NCI-H2196 treated with DMSO at 0.1 percent for 48 hours (cell line): ENCODE measurements at regions not wholly inside any gene's neighbourhood (a gene's known extent, or its start where the extent isn't known, plus 50 kb on each side); places are given as distances from the start of the nearest gene placed in this dataset.

Experiments used
- DNase-seq: peaks from one replicate; lab custom pipeline; 2025; ENCODE audit not compliant: unreplicated experiment; lab: John Stamatoyannopoulos, UW

GRCh38 chr20:53838311-53838868 is 232.0 kb downstream of the BCAS1 start:
- DNase-seq: no peak

GRCh38 chr20:53837126-53837826 is 233.1 kb downstream of the BCAS1 start:
- DNase-seq: no peak

GRCh38 chr20:53834749-53835148 is 235.6 kb downstream of the BCAS1 start:
- DNase-seq: no peak

DNA sequence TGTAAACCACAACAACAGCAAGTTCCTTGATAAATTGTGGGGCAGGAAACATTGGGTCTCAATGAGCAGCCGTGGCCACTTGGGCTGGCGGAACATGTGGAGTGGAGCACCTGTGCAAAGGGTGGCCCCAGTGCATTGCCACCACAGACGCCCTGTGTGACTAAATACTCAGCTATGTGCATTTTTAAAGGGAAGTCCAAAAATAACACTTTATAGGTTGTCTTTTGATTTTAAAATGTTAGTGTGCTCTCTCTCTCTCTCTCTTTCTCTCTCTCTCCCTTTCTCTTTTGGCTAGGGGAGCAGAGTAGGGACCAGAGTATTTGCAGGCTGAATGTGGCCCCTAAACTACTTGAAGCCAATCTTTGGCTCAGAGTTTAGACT is 236.3 kb downstream of the BCAS1 start:
- DNase-seq: no peak

- DNase-seq: no peak
Measured at GRCh38 chr20:53833333-53834061, 236.9 kb downstream of the BCAS1 start.

- no peak for DNase-seq
Measured at GRCh38 chr20:53832499-53832898, 237.9 kb downstream of the BCAS1 start.

- no peak for DNase-seq
Measured at GRCh38 chr20:53831812-53832211, 238.2 kb upstream of the ZNF217 start.

- DNase-seq: no peak
Measured at GRCh38 chr20:53831228-53831627, 237.6 kb upstream of the ZNF217 start.

DNA sequence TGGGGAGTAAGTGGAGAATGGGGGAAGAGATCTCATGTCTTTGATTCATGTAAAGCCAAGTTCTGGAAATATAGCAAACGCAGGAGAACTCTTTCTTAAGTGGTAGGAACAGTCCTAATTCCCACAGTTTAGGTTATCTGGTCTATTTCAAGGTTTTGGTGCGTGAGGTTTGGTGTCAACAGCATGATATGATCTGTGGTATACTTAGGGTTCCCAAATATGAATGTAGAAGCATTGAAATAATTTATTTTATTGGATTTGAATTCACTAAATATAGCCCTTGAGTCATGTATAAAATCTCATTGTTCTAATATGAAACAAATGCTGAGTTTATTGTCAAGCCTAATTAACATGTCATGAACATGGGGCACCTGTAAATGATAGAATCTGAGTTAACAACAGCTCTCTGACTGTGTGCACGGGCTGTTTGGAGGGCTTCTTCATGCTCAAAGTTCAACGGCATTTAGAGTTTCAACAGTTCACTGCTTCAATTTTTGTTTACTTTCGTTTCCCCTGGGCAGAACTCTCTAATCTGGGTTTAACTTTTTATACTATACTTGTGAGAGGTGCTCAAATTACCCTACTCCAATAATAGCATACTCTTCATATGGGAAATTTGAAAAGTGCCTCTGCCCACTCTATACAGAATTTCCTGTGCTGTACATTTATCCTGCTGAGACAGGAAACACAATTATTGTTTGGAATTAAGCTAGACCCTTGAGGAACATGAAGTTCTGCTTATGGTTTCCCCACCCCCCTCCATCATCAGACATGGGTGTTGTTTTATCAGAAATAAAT is 236.3 kb upstream of the ZNF217 start:
- no peak for DNase-seq

- no peak for DNase-seq
Measured at GRCh38 chr20:53829255-53829723, 235.7 kb upstream of the ZNF217 start.

DNA sequence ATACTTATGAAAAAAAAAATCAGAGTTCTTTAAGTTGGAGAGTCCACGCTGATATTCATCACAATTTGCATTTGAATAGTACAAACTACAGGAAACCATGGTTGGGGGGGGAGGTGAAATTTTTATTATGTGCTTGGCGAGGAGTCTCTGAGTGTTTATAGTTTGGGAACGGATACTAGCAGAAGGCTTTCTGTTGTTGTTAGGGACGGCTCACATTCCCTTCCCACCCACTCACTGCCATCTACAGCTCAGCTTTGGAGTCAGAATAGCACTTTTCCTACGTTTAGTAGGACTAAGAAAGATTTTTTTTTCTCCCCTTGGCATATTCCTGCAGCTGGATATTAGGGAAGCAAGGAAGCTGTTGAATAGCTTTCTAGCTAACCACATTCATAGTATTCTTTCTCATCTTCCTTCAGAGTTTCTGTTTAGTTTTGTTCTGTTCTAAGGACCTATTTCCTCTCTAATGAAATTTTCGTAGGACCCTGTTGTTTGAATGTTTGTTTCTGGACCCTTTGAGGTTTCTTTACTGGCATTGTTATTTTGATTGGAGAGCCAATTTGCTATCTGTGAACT is 235.1 kb upstream of the ZNF217 start:
- DNase-seq: no peak

DNA sequence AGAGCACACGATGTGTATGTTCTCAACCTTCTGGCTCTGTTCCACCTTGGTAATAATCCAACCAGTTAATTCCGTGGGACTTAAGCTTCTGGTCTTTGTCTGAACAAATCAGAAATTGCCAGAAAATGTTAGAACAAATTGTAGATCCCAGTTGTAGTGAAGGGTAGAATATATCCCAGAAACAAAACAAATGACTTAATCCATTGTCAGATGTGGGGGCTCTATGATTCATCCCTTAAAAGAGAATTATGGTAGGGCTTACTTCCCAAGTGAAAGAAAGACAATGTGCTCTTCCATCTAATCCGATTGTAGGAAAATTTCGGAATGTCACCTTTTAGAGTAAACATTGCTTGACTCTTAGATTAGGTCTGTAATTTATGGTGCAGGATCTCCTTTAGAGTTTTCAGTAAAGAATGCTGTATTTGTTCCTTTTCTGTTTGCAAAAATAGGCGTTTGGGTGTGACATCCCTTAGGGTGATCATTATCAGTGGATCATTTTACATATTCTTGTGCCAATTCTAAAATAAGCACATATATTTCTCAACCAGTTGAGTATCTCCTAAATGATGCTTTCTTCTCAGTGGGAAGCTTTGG is 234.5 kb upstream of the ZNF217 start:
- no peak for DNase-seq

DNA sequence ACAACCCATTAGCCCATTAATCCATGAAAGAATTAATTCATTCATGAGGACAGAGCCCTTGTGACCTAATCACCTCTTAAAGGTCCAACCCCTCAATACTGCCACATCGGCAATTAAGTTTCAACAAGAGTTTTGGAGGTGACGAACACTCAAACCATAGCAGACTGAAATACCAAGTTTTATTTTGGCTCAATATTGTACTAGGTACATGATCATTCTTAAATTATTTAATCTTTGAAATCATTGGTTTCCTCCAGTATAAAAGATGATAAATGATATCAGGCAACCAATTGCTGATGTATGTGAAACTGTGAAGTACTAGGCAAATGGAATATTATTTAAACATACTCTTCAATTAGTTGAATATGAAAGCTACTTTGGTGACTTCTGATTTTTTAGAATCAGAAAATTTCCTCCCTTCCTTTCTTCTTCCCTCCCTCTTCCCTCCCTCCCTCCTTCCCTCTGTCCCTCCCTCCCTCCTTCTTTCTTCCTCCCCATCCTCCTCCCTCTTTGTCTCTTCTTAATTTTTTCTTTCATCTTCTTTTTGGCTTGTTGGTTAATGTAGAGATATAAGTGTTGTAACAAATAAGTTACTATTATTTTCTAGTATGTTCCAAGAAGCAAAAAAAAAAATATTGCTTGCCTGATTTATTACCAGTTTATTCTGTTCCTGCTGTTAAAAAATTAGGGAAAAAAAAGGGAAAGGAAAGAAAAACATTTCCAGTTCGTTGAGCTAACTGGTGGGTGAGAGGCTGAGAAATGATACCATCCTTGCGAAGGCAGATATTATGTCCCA is 233.9 kb upstream of the ZNF217 start:
- DNase-seq: no peak

DNA sequence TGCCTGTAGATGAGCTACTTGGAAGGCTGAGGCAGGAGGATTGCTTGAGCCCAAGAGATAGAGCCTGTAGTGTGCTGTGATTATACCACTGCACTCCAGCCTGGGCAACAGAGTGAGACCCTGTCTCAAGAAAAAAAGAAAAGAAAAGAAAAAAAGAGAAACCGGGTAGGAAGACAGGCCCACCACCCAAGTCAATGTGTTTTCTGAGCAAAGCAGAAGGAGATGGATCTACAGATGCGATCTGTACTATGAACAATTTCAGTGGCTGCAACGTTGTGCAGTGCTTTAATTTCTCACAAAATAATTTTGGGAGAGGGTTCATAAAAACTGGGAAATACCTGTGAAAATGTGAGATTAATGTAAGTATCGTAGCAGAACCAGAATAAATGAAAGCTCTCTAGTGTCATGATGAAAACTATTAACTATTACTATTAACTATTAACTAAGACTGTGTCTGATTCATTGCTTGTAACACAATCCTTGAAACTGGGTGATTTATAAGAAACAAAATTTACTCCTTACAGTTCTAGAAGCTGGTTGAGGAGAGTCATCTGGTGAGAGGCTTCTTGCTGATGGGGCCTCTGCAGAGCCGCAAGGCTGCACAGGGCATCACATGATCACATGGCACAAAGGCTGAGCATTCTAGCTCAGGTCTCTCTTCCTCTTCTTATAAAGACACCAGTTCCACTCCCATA is 233.1 kb upstream of the ZNF217 start:
- no peak for DNase-seq

GRCh38 chr20:53826090-53826489 is 232.5 kb upstream of the ZNF217 start:
- DNase-seq: no peak

- no peak for DNase-seq
Measured at GRCh38 chr20:53825282-53825681, 231.6 kb upstream of the ZNF217 start.

DNA sequence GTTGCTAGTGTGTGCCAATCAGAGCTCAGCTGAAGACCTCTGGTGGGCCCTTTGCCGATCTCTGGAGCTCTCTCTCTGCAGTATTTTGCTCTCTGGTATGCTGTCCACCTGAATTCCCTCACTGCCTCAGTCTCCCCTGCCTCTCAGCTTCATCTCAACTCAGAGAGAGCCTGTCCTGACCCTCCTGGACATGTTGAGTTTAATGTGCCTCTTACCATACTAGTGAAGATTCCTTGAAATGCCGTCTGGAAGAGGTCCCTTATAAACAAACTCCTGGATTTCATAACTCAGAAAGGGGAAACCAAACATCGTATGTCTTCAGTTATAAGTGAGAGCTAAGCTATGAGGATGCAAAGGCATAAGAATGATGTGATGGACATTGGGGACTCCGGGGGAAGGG is 231.1 kb upstream of the ZNF217 start:
- DNase-seq: no peak

GRCh38 chr20:53823121-53823764 is 229.6 kb upstream of the ZNF217 start:
- no peak for DNase-seq

DNA sequence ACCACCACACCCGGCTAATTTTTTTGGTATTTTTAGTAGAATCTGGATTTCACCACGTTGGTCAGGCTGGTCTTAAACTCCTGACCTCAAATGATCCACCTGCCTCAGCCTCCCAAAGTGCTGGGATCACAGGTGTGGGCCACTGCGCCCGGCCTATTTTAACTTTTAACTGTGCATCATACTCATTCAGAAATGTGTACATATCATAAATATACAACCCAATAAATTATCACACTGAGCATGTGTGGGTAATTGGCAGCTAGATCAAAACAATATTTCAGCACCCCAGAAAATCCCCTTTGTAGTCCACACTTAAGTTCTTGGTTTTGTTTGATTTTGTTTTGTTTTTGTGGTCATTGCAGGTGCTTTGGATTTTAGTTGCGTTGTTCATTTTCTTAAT is 228.9 kb upstream of the ZNF217 start:
- DNase-seq: no peak
